Glutamatergic neuron (in vitro differentiated cells): ENCODE measurements at regions not wholly inside any gene's neighbourhood (a gene's known extent, or its start where the extent isn't known, plus 50 kb on each side); places are given as distances from the start of the nearest gene placed in this dataset.

Source experiments
- DNase-seq: peaks from one replicate; pipeline ENCODE4 v3.0.0; 2022
- H3K27ac Mint-ChIP-seq: one replicate; pipeline ENCODE4 v1.8.0; 2020; ENCODE audit warnings: mild to moderate bottlenecking, mixed read lengths, inconsistent platforms; ENCODE audit not compliant: unreplicated experiment
- H3K27me3 Mint-ChIP-seq: one replicate; pipeline ENCODE4 v1.8.0; 2020; ENCODE audit warnings: mild to moderate bottlenecking, moderate library complexity, mixed read lengths, inconsistent platforms; ENCODE audit not compliant: unreplicated experiment
- H3K36me3 Mint-ChIP-seq: one replicate; pipeline ENCODE4 v1.8.0; 2020; ENCODE audit warnings: mild to moderate bottlenecking, mixed read lengths, inconsistent platforms; ENCODE audit not compliant: unreplicated experiment
- H3K4me1 Mint-ChIP-seq: one replicate; pipeline ENCODE4 v1.8.0; 2020; ENCODE audit warnings: mild to moderate bottlenecking, low read depth, mixed read lengths, inconsistent platforms; ENCODE audit not compliant: unreplicated experiment
- H3K4me3 Mint-ChIP-seq: one replicate; pipeline ENCODE4 v1.8.0; 2020; ENCODE audit warnings: mild to moderate bottlenecking, mixed read lengths, inconsistent platforms; ENCODE audit not compliant: unreplicated experiment
- H3K9me3 Mint-ChIP-seq: one replicate; pipeline ENCODE4 v1.8.0; 2020; ENCODE audit warnings: mild to moderate bottlenecking, moderate library complexity, mixed read lengths, inconsistent platforms; ENCODE audit not compliant: unreplicated experiment
- TF ChIP-seq, protein P1 (sequence below): fragments of 200-600 bp; sonication (generic); IDR thresholded peaks from one replicate; pipeline ENCODE4 v1.5.0; 2021; ENCODE audit not compliant: partially characterized antibody, unreplicated experiment

DNA sequence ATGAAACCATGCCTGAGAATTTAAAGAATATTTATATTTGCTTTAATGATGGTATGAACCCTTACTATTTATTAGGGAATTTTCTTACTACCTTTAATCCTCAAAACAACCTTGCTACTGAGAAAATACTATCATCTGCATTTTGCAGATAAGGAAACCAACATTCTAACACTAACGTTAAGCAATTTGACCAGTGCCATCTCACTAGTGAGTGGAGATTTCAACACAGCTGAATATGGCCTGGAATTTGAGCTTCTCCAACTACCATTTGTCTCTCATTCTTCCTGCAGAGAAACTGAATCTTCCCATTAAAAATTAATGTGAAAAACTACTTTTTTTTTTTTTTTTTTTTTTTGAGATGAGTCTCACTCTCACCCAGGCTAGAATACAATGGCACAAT lies 380.9 kb upstream of the SMIM31 start:
- DNase-seq = no peak
- Mint-ChIP-seq H3K27me3 (no peaks in the 10 kb centered on the region), H3K27ac (no peak overlapping the region), H3K4me3 (no peak overlapping the region), H3K36me3 (no peaks in the 10 kb centered on the region), H3K4me1 (no peaks in the 10 kb centered on the region), H3K9me3 (no peaks in the 10 kb centered on the region)
- TF ChIP-seq, protein P1, sequence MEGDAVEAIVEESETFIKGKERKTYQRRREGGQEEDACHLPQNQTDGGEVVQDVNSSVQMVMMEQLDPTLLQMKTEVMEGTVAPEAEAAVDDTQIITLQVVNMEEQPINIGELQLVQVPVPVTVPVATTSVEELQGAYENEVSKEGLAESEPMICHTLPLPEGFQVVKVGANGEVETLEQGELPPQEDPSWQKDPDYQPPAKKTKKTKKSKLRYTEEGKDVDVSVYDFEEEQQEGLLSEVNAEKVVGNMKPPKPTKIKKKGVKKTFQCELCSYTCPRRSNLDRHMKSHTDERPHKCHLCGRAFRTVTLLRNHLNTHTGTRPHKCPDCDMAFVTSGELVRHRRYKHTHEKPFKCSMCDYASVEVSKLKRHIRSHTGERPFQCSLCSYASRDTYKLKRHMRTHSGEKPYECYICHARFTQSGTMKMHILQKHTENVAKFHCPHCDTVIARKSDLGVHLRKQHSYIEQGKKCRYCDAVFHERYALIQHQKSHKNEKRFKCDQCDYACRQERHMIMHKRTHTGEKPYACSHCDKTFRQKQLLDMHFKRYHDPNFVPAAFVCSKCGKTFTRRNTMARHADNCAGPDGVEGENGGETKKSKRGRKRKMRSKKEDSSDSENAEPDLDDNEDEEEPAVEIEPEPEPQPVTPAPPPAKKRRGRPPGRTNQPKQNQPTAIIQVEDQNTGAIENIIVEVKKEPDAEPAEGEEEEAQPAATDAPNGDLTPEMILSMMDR = no peak

DNA sequence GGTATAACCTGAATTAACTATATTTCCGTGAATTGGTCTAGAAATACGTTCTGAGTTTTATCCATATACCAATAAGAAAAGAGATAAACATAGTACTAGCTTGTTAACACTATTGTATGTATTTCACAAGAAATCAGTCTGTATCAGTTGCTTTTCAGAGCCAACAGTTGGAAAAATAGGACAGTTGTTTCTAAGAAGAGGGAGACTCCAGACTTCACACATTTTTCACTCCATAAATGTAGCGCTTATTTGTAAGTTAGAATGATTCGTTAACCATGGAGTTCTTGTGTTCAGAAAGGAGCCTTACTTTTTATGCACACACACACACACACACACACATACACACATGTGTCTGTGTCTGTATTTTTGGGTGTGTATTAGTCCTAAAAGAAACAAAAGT lies 376.7 kb upstream of the SMIM31 start:
- DNase-seq = no peak
- no peak overlapping the region for H3K27ac Mint-ChIP-seq
- no peaks in the 10 kb centered on the region for H3K4me1 Mint-ChIP-seq
- H3K36me3 Mint-ChIP-seq = no peaks in the 10 kb centered on the region
- TF ChIP-seq, protein P1 = no peak
- no peak overlapping the region for H3K4me3 Mint-ChIP-seq
- no peaks in the 10 kb centered on the region for H3K27me3 Mint-ChIP-seq
- no peaks in the 10 kb centered on the region for H3K9me3 Mint-ChIP-seq

DNA sequence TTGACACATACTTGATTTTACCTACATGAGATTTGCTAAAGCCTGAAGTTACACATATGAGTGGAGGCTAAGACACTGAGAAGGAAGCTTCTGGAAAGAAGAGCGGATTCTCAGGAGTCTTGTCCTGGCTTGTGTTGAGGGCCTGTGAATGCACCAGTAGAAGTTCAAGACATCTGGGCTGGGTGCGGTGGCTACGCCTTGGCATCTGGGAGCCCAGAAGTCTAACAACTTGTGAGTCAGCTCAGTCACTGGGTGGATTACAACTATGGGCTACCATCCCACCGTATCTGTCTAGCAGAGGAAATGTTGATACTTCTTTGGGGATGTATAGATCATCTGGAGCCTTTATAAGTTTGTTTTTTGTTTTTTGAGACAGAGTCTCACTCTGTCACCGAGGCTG lies 375.6 kb upstream of the SMIM31 start:
- DNase-seq = no peak
- TF ChIP-seq, protein P1 = no peak
- Mint-ChIP-seq H3K27ac (no peak overlapping the region), H3K27me3 (peaks cover 1% of the 10 kb centered on the region), H3K9me3 (no peaks in the 10 kb centered on the region), H3K36me3 (no peaks in the 10 kb centered on the region), H3K4me1 (peaks cover 2% of the 10 kb centered on the region), H3K4me3 (no peak overlapping the region)

DNA sequence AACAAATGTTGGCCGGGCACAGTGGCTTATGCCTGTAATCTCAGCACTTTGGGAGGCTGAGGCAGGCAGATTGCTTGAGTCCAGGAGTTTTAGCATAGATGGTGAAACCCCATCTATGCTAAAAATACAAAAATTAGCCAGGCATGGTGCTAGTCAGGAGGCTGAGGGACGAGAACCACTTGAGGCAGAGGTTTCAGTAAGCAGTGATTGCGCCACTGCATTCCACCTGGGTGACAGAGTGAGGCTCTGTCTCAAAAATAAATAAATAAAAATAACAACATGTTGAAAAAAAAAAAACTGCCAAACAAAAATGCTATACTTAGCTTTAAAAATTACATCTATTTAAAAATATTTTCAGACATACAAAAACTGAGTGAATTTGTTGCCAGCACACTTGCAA lies 374.2 kb upstream of the SMIM31 start:
- peaks cover 1% of the 10 kb centered on the region for H3K27me3 Mint-ChIP-seq
- H3K9me3 Mint-ChIP-seq = no peaks in the 10 kb centered on the region
- no peak overlapping the region for H3K27ac Mint-ChIP-seq
- peaks cover 2% of the 10 kb centered on the region for H3K4me1 Mint-ChIP-seq
- TF ChIP-seq, protein P1 = no peak
- no peak overlapping the region for H3K4me3 Mint-ChIP-seq
- H3K36me3 Mint-ChIP-seq = no peaks in the 10 kb centered on the region
- no peak for DNase-seq

DNA sequence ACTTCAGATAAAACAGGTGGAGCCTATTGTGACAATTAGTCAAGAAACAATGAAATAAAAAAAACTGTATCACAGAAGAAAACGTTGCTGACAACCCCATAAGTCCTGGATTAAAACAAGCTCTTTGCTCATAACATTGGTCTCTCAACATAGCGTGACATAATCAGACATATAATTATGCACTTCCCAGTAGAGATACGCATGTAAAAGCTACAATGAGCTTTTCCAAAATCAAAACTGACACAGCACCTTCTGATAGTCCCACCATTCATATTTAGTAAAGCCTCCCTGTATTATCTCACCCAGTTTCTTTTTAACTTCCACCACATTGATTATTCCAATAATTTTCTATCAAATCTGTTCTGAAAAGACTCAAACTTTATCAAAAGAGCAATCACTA lies 372.1 kb upstream of the SMIM31 start:
- peaks cover 1% of the 10 kb centered on the region for H3K27me3 Mint-ChIP-seq
- TF ChIP-seq, protein P1 = no peak
- no peak overlapping the region for H3K4me3 Mint-ChIP-seq
- peaks cover 2% of the 10 kb centered on the region for H3K4me1 Mint-ChIP-seq
- H3K36me3 Mint-ChIP-seq = no peaks in the 10 kb centered on the region
- H3K9me3 Mint-ChIP-seq = no peaks in the 10 kb centered on the region
- DNase-seq = no peak
- H3K27ac Mint-ChIP-seq = no peak overlapping the region
